ENCODE measurements at regions not wholly inside any gene's neighbourhood (a gene's known extent, or its start where the extent isn't known, plus 50 kb on each side); places are given as distances from the start of the nearest gene placed in this dataset.
"Not testable (repeated sequence)": the region's sequence is repeated elsewhere in the genome, so short reads cannot be mapped to it uniquely, and the experiment has no call there.

GRCh38 chr11:90704510-90704909, 481.7 kb upstream of the CHORDC1 start:
- Histone ChIP-seq H3K9ac (ENCODE audit: low read depth in 1 of 3, low read length in 3 of 3) (no peak overlapping the region), H3K4me3 (ENCODE audit: low read length in 3 of 3) (no peak overlapping the region), H3K36me3 (ENCODE audit: control insufficient read depth in 3 of 3, insufficient read depth in 3 of 3, low read length in 3 of 3) (no peaks in the 10 kb centered on the region), H3K27ac (ENCODE audit: low read depth, low read length) (no peak overlapping the region), H3K9me3 (ENCODE audit: control insufficient read depth in 3 of 3, low read length in 3 of 3) (no peaks in the 10 kb centered on the region), H3K27me3 (ENCODE audit: control insufficient read depth in 3 of 3, insufficient read depth in 3 of 3, low read length in 3 of 3) (no peaks in the 10 kb centered on the region), H3K4me1 (ENCODE audit: control insufficient read depth in 3 of 3, insufficient read depth in 3 of 3, low read length in 3 of 3) (no peaks in the 10 kb centered on the region)

DNA sequence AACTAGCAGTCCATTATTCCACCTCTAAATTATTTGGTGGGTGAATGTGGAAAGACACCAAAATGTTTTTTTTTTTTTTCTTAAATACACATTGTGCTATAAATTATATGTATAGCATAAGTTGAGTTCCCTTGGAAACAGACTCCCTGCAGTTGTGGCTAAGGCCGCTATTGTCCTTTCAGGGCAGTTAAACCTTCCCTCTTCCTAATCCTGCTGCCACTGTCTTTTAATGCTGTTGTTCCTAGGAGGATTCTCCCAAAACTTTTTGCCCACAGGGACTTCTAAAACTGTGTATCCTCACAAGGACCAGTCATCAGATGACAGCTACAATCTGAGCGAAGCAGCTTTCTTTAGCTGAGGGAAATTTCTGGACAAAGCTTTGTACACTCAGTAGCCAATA, 478.9 kb upstream of the CHORDC1 start:
- Histone ChIP-seq H3K9ac (ENCODE audit: low read depth in 1 of 3, low read length in 3 of 3) (no peak overlapping the region), H3K27ac (ENCODE audit: low read depth, low read length) (no peak overlapping the region), H3K9me3 (ENCODE audit: control insufficient read depth in 3 of 3, low read length in 3 of 3) (no peaks in the 10 kb centered on the region), H3K27me3 (ENCODE audit: control insufficient read depth in 3 of 3, insufficient read depth in 3 of 3, low read length in 3 of 3) (no peaks in the 10 kb centered on the region), H3K36me3 (ENCODE audit: control insufficient read depth in 3 of 3, insufficient read depth in 3 of 3, low read length in 3 of 3) (no peaks in the 10 kb centered on the region), H3K4me1 (ENCODE audit: control insufficient read depth in 3 of 3, insufficient read depth in 3 of 3, low read length in 3 of 3) (no peaks in the 10 kb centered on the region), H3K4me3 (ENCODE audit: low read length in 3 of 3) (no peak overlapping the region)

GRCh38 chr11:90700789-90701439, 478.1 kb upstream of the CHORDC1 start:
- H3K9me3 ChIP-seq (ENCODE audit: control insufficient read depth in 3 of 3, low read length in 3 of 3): no peaks in the 10 kb centered on the region
- no peak overlapping the region for H3K4me3 ChIP-seq (ENCODE audit: low read length in 3 of 3)
- H3K36me3 ChIP-seq (ENCODE audit: control insufficient read depth in 3 of 3, insufficient read depth in 3 of 3, low read length in 3 of 3): no peaks in the 10 kb centered on the region
- H3K4me1 ChIP-seq (ENCODE audit: control insufficient read depth in 3 of 3, insufficient read depth in 3 of 3, low read length in 3 of 3): no peaks in the 10 kb centered on the region
- H3K9ac ChIP-seq (ENCODE audit: low read depth in 1 of 3, low read length in 3 of 3): no peak overlapping the region
- H3K27ac ChIP-seq (ENCODE audit: low read depth, low read length): no peak overlapping the region
- no peaks in the 10 kb centered on the region for H3K27me3 ChIP-seq (ENCODE audit: control insufficient read depth in 3 of 3, insufficient read depth in 3 of 3, low read length in 3 of 3)

DNA sequence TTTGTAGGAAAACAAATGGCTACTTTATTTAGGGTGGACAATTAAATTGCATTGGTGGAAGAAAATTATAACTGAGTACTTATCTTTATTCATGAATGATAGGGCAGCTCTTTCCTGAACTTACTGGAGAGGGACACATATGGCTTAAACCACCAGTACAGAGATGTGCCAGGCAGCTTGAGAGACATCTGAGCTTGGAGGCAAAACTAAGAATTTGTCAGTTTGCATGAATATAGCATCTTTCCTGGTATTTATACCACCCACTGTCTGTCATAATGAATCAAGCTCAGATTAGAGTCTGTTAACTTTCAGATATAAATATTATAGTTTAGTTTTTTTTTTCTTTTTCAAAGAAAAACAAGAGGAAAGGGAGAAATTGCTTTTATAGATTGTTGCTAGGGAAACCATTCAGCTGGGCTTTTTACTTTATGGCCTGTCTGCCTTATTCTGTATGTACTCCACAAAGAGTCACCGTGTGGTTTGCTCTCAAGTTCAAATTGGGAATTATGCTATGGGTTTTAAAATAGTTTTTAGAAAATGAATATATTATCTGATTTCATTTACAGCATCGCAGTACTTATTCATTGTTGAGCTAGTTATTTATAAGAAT, 477.0 kb upstream of the CHORDC1 start:
- no peaks in the 10 kb centered on the region for H3K36me3 ChIP-seq (ENCODE audit: control insufficient read depth in 3 of 3, insufficient read depth in 3 of 3, low read length in 3 of 3)

GRCh38 chr11:90698238-90698637, 475.4 kb upstream of the CHORDC1 start:
- Histone ChIP-seq H3K36me3 (ENCODE audit: control insufficient read depth in 3 of 3, insufficient read depth in 3 of 3, low read length in 3 of 3) (no peaks in the 10 kb centered on the region), H3K9ac (ENCODE audit: low read depth in 1 of 3, low read length in 3 of 3) (no peak overlapping the region), H3K27ac (ENCODE audit: low read depth, low read length) (no peak overlapping the region), H3K9me3 (ENCODE audit: control insufficient read depth in 3 of 3, low read length in 3 of 3) (no peaks in the 10 kb centered on the region), H3K4me1 (ENCODE audit: control insufficient read depth in 3 of 3, insufficient read depth in 3 of 3, low read length in 3 of 3) (no peaks in the 10 kb centered on the region), H3K4me3 (ENCODE audit: low read length in 3 of 3) (no peak overlapping the region), H3K27me3 (ENCODE audit: control insufficient read depth in 3 of 3, insufficient read depth in 3 of 3, low read length in 3 of 3) (no peaks in the 10 kb centered on the region)

More for the DNA sequence above, 477.0 kb upstream of the CHORDC1 start:
- Histone ChIP-seq H3K4me3 (ENCODE audit: low read length in 3 of 3) (no peak overlapping the region), H3K27ac (ENCODE audit: low read depth, low read length) (no peak overlapping the region), H3K9me3 (ENCODE audit: control insufficient read depth in 3 of 3, low read length in 3 of 3) (no peaks in the 10 kb centered on the region), H3K9ac (ENCODE audit: low read depth in 1 of 3, low read length in 3 of 3) (no peak overlapping the region), H3K4me1 (ENCODE audit: control insufficient read depth in 3 of 3, insufficient read depth in 3 of 3, low read length in 3 of 3) (no peaks in the 10 kb centered on the region), H3K27me3 (ENCODE audit: control insufficient read depth in 3 of 3, insufficient read depth in 3 of 3, low read length in 3 of 3) (no peaks in the 10 kb centered on the region)

DNA sequence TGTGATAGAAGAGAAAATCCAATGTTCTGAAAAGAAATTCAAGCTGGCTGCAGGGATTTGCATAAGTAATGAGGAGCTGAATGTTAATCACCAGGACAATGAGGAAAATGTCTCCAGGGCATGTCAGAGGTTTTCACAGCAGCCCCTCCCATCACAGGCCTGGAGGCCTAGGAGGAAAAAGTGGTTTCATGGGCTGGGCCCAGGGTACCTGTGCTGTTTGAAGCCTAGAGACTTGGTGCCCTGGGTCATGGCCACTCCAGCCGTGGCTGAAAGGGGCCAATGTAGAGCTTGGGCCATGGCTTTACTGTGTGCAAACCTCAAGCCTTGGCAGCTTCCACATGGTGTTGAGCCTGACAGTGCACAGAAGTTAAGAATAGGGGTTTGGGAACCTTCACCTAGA, 452.6 kb upstream of the CHORDC1 start:
- not testable (repeated sequence) for H3K4me1 ChIP-seq (ENCODE audit: control insufficient read depth in 3 of 3, insufficient read depth in 3 of 3, low read length in 3 of 3); H3K9me3 ChIP-seq (ENCODE audit: control insufficient read depth in 3 of 3, low read length in 3 of 3); H3K4me3 ChIP-seq (ENCODE audit: low read length in 3 of 3); H3K27ac ChIP-seq (ENCODE audit: low read depth, low read length); H3K36me3 ChIP-seq (ENCODE audit: control insufficient read depth in 3 of 3, insufficient read depth in 3 of 3, low read length in 3 of 3); H3K27me3 ChIP-seq (ENCODE audit: control insufficient read depth in 3 of 3, insufficient read depth in 3 of 3, low read length in 3 of 3); H3K9ac ChIP-seq (ENCODE audit: low read depth in 1 of 3, low read length in 3 of 3)

GRCh38 chr11:90669094-90669493, 446.2 kb upstream of the CHORDC1 start:
- Histone ChIP-seq H3K27ac (ENCODE audit: low read depth, low read length) (no peak overlapping the region), H3K9me3 (ENCODE audit: control insufficient read depth in 3 of 3, low read length in 3 of 3) (no peaks in the 10 kb centered on the region), H3K27me3 (ENCODE audit: control insufficient read depth in 3 of 3, insufficient read depth in 3 of 3, low read length in 3 of 3) (no peaks in the 10 kb centered on the region), H3K4me3 (ENCODE audit: low read length in 3 of 3) (no peak overlapping the region), H3K36me3 (ENCODE audit: control insufficient read depth in 3 of 3, insufficient read depth in 3 of 3, low read length in 3 of 3) (no peaks in the 10 kb centered on the region), H3K4me1 (ENCODE audit: control insufficient read depth in 3 of 3, insufficient read depth in 3 of 3, low read length in 3 of 3) (no peaks in the 10 kb centered on the region), H3K9ac (ENCODE audit: low read depth in 1 of 3, low read length in 3 of 3) (no peak overlapping the region)

- H3K27me3 ChIP-seq (ENCODE audit: control insufficient read depth in 3 of 3, insufficient read depth in 3 of 3, low read length in 3 of 3): no peaks in the 10 kb centered on the region
- H3K4me1 ChIP-seq (ENCODE audit: control insufficient read depth in 3 of 3, insufficient read depth in 3 of 3, low read length in 3 of 3): no peaks in the 10 kb centered on the region
- H3K27ac ChIP-seq (ENCODE audit: low read depth, low read length): no peak overlapping the region
- H3K36me3 ChIP-seq (ENCODE audit: control insufficient read depth in 3 of 3, insufficient read depth in 3 of 3, low read length in 3 of 3): no peaks in the 10 kb centered on the region
- H3K9ac ChIP-seq (ENCODE audit: low read depth in 1 of 3, low read length in 3 of 3): no peak overlapping the region
- no peak overlapping the region for H3K4me3 ChIP-seq (ENCODE audit: low read length in 3 of 3)
- no peaks in the 10 kb centered on the region for H3K9me3 ChIP-seq (ENCODE audit: control insufficient read depth in 3 of 3, low read length in 3 of 3)
Observed at GRCh38 chr11:90668502-90668901, 445.7 kb upstream of the CHORDC1 start.

DNA sequence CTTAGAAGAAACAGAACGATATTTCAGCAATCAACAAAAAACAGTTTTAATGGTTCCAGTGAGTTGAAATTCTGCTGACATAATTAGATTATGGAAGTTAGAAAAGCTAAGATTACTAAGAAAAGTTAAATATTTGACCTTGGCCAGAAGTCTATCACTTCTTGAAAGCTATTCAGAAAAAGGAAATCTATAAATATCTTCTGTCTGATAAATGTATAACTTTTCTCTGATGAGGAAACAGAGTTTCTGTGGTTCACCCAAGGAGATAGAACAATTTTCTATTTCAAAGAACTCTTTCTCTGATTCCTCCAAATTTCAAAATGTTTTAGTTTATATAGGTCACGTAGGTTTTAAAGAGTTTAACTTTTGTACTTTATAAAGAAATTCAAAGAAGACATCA, 438.4 kb upstream of the CHORDC1 start:
- no peaks in the 10 kb centered on the region for H3K9me3 ChIP-seq (ENCODE audit: control insufficient read depth in 3 of 3, low read length in 3 of 3)
- no peak overlapping the region for H3K4me3 ChIP-seq (ENCODE audit: low read length in 3 of 3)
- no peaks in the 10 kb centered on the region for H3K36me3 ChIP-seq (ENCODE audit: control insufficient read depth in 3 of 3, insufficient read depth in 3 of 3, low read length in 3 of 3)
- no peak overlapping the region for H3K27ac ChIP-seq (ENCODE audit: low read depth, low read length)
- H3K27me3 ChIP-seq (ENCODE audit: control insufficient read depth in 3 of 3, insufficient read depth in 3 of 3, low read length in 3 of 3): no peaks in the 10 kb centered on the region
- H3K4me1 ChIP-seq (ENCODE audit: control insufficient read depth in 3 of 3, insufficient read depth in 3 of 3, low read length in 3 of 3): no peaks in the 10 kb centered on the region
- no peak overlapping the region for H3K9ac ChIP-seq (ENCODE audit: low read depth in 1 of 3, low read length in 3 of 3)

- H3K9me3 ChIP-seq (ENCODE audit: control insufficient read depth in 3 of 3, low read length in 3 of 3): no peaks in the 10 kb centered on the region
- no peak overlapping the region for H3K27ac ChIP-seq (ENCODE audit: low read depth, low read length)
- no peak overlapping the region for H3K4me3 ChIP-seq (ENCODE audit: low read length in 3 of 3)
- no peaks in the 10 kb centered on the region for H3K36me3 ChIP-seq (ENCODE audit: control insufficient read depth in 3 of 3, insufficient read depth in 3 of 3, low read length in 3 of 3)
- no peaks in the 10 kb centered on the region for H3K4me1 ChIP-seq (ENCODE audit: control insufficient read depth in 3 of 3, insufficient read depth in 3 of 3, low read length in 3 of 3)
- H3K9ac ChIP-seq (ENCODE audit: low read depth in 1 of 3, low read length in 3 of 3): no peak overlapping the region
- H3K27me3 ChIP-seq (ENCODE audit: control insufficient read depth in 3 of 3, insufficient read depth in 3 of 3, low read length in 3 of 3): no peaks in the 10 kb centered on the region
Observed at GRCh38 chr11:90656171-90656570, 433.3 kb upstream of the CHORDC1 start.

Measured in skeletal muscle tissue (tissue), 3 donors.